ENCODE measurements at regions not wholly inside any gene's neighbourhood (a gene's known extent, or its start where the extent isn't known, plus 50 kb on each side); places are given as distances from the start of the nearest gene placed in this dataset.

DNA sequence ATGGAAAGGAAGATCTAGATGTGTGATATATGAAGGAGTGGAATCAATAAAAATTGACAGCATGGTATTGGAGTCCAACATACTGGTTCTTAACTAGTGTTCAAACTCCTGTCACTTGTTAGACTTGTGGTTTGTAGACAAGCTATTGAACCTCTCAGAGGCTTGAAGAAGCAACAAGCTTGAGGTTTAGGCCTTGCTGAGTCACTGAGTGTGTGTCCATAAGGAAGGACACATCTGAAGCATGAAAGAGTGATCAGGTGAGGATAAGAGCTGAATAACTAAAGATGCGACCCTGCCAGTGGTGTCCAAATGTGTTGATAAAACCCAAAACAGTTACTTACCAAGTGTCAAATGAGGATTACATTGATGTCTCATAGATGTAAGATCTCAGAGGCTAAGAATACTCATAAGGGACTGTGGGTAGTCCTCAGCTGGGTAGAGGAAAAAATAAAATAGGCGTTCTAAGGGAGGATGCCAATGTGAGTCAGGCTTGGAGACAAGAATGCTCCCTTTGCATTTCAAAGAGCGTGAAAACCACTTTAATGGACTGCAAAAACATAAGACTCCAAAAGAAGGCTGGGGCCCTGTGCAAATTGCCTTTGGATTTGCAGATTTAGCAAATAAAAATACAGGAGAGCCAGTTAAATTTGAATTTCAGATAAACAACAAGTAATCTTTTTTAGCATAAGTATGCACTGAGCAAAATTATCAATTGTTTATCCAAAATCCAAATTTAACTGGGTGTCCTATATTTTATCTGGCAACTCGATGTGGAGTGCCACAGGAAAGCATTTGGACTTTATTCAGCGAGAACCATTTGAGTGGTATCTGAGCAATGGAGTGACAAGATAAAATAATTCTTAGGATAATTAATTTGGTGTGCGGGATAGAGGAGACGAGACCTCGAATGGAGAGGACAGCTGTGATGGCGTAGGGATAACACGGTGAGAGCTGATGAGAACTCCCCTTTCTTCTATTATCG, 757.3 kb upstream of the WWC1 start:
- Histone ChIP-seq H3K27me3 (ENCODE audit: insufficient read depth, low read length) (no peaks in the 10 kb centered on the region), H3K79me2 (ENCODE audit: insufficient read depth, low read length) (no peaks in the 10 kb centered on the region), H4K20me1 (ENCODE audit: insufficient read depth, low read length) (no peaks in the 10 kb centered on the region), H3K4me1 (ENCODE audit: insufficient read depth, low read length) (no peaks in the 10 kb centered on the region), H3K27ac (ENCODE audit: low read depth, low read length) (no peak overlapping the region), H3K36me3 (ENCODE audit: insufficient read depth, low read length) (no peaks in the 10 kb centered on the region), H3K4me3 (ENCODE audit: insufficient read depth, low read length) (no peak overlapping the region), H3K4me2 (ENCODE audit: insufficient read depth, low read length) (no peak overlapping the region), H2AFZ (ENCODE audit: low read length) (no peak overlapping the region), H3K9me3 (ENCODE audit: low read depth, low read length) (no peaks in the 10 kb centered on the region)
- TF ChIP-seq, protein P1, sequence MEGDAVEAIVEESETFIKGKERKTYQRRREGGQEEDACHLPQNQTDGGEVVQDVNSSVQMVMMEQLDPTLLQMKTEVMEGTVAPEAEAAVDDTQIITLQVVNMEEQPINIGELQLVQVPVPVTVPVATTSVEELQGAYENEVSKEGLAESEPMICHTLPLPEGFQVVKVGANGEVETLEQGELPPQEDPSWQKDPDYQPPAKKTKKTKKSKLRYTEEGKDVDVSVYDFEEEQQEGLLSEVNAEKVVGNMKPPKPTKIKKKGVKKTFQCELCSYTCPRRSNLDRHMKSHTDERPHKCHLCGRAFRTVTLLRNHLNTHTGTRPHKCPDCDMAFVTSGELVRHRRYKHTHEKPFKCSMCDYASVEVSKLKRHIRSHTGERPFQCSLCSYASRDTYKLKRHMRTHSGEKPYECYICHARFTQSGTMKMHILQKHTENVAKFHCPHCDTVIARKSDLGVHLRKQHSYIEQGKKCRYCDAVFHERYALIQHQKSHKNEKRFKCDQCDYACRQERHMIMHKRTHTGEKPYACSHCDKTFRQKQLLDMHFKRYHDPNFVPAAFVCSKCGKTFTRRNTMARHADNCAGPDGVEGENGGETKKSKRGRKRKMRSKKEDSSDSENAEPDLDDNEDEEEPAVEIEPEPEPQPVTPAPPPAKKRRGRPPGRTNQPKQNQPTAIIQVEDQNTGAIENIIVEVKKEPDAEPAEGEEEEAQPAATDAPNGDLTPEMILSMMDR (IDR thresholded peaks at IDR 0.05; ENCODE audit: extremely low read depth, low read depth, low read length): no peak
- DNase-seq (ENCODE audit: insufficient read length, low spot score, missing footprints): no peak

DNA sequence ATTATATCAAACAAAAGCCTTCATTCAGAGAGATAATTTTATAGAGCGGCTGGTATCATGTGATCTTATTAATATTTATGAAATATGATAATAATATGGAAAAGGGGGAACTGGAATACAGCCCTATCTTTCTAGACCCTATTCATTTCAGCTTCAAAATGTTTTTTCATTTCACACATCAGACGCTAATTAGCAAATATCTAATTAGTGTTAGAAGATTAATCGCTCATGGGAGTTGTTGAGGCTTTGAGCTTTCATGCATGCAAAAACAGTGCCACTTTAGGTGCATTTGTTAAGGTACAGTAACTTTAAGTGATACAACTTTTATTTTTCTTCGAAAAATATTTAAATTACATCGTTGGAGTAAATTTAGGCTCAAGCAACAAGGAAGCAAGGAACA, 751.7 kb upstream of the WWC1 start:
- no peak for DNase-seq (ENCODE audit: insufficient read length, low spot score, missing footprints)
- Histone ChIP-seq H3K4me3 (ENCODE audit: insufficient read depth, low read length) (no peak overlapping the region), H3K4me1 (ENCODE audit: insufficient read depth, low read length) (no peaks in the 10 kb centered on the region), H3K79me2 (ENCODE audit: insufficient read depth, low read length) (no peaks in the 10 kb centered on the region), H3K27me3 (ENCODE audit: insufficient read depth, low read length) (no peaks in the 10 kb centered on the region), H3K27ac (ENCODE audit: low read depth, low read length) (no peak overlapping the region), H2AFZ (ENCODE audit: low read length) (no peak overlapping the region), H4K20me1 (ENCODE audit: insufficient read depth, low read length) (no peaks in the 10 kb centered on the region), H3K36me3 (ENCODE audit: insufficient read depth, low read length) (no peaks in the 10 kb centered on the region), H3K9me3 (ENCODE audit: low read depth, low read length) (no peaks in the 10 kb centered on the region), H3K4me2 (ENCODE audit: insufficient read depth, low read length) (no peak overlapping the region)
- TF ChIP-seq, protein P1 (IDR thresholded peaks at IDR 0.05; ENCODE audit: extremely low read depth, low read depth, low read length): no peak

DNA sequence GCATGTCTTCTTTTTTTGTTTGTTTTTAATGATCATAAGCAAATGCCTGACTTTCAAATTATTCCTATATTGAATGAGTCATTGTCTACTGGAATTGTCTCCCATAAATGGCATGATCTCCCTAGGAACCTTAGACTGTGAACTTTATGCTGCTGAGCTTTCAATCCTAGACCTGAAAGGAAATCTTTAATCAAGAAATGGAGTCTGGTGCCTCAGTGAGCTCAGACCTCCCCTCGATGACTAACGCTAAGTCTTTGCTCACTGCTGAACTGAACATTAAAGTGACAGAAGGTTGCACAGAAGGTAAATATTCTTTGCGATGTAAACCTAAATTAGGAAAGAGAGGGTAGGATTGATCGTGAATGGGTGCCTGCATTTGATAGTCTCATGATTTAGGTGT, 745.2 kb upstream of the WWC1 start:
- Histone ChIP-seq H3K9me3 (ENCODE audit: low read depth, low read length) (no peaks in the 10 kb centered on the region), H3K27me3 (ENCODE audit: insufficient read depth, low read length) (no peaks in the 10 kb centered on the region), H3K36me3 (ENCODE audit: insufficient read depth, low read length) (no peaks in the 10 kb centered on the region), H3K4me3 (ENCODE audit: insufficient read depth, low read length) (no peak overlapping the region), H3K79me2 (ENCODE audit: insufficient read depth, low read length) (no peaks in the 10 kb centered on the region), H2AFZ (ENCODE audit: low read length) (no peak overlapping the region), H3K4me1 (ENCODE audit: insufficient read depth, low read length) (no peaks in the 10 kb centered on the region), H4K20me1 (ENCODE audit: insufficient read depth, low read length) (no peaks in the 10 kb centered on the region), H3K27ac (ENCODE audit: low read depth, low read length) (no peak overlapping the region), H3K4me2 (ENCODE audit: insufficient read depth, low read length) (no peak overlapping the region)
- TF ChIP-seq, protein P1 (IDR thresholded peaks at IDR 0.05; ENCODE audit: extremely low read depth, low read depth, low read length): no peak
- DNase-seq (ENCODE audit: insufficient read length, low spot score, missing footprints): no peak

- no peak for DNase-seq (ENCODE audit: insufficient read length, low spot score, missing footprints)
- no peaks in the 10 kb centered on the region for H3K9me3 ChIP-seq (ENCODE audit: low read depth, low read length)
- H3K4me1 ChIP-seq (ENCODE audit: insufficient read depth, low read length): no peaks in the 10 kb centered on the region
- no peak overlapping the region for H3K4me2 ChIP-seq (ENCODE audit: insufficient read depth, low read length)
- H3K79me2 ChIP-seq (ENCODE audit: insufficient read depth, low read length): no peaks in the 10 kb centered on the region
- H4K20me1 ChIP-seq (ENCODE audit: insufficient read depth, low read length): no peaks in the 10 kb centered on the region
- TF ChIP-seq, protein P1 (IDR thresholded peaks at IDR 0.05; ENCODE audit: extremely low read depth, low read depth, low read length): no peak
- H3K27me3 ChIP-seq (ENCODE audit: insufficient read depth, low read length): no peaks in the 10 kb centered on the region
- no peaks in the 10 kb centered on the region for H3K36me3 ChIP-seq (ENCODE audit: insufficient read depth, low read length)
- H3K27ac ChIP-seq (ENCODE audit: low read depth, low read length): no peak overlapping the region
- H3K4me3 ChIP-seq (ENCODE audit: insufficient read depth, low read length): no peak overlapping the region
- no peak overlapping the region for H2AFZ ChIP-seq (ENCODE audit: low read length)
These were observed 739.1 kb upstream of the WWC1 start for GRCh38 chr5:167552356-167552755.
